ENCODE measurements at regions not wholly inside any gene's neighbourhood (a gene's known extent, or its start where the extent isn't known, plus 50 kb on each side); places are given as distances from the start of the nearest gene placed in this dataset.

- no peaks in the 10 kb centered on the region for H3K27me3 ChIP-seq (ENCODE audit: control insufficient read depth, insufficient read depth, low read length)
- no peak for TF ChIP-seq CTCF (IDR thresholded peaks at IDR 0.05; ENCODE audit: insufficient read depth, low read depth, low read length)
- no peaks in the 10 kb centered on the region for H3K36me3 ChIP-seq (ENCODE audit: control insufficient read depth, insufficient read depth, low read length)
- CTCF ChIA-PET: interaction anchor here (0.9 kb wide), 1 partner anchor 168 kb away, joined by 3 read pairs; no protein-coding TSS in a partner anchor
- DNase-seq (ENCODE audit: low read depth): no peak
- no peak overlapping the region for H3K4me3 ChIP-seq (ENCODE audit: low read depth, low read length)
- POLR2A ChIA-PET: no interaction called here
Measured at GRCh38 chr6:11320914-11321597, 88.6 kb upstream of the NEDD9 start.

- no peak for TF ChIP-seq CTCF (IDR thresholded peaks at IDR 0.05; ENCODE audit: insufficient read depth, low read depth, low read length)
- no peaks in the 10 kb centered on the region for H3K36me3 ChIP-seq (ENCODE audit: control insufficient read depth, insufficient read depth, low read length)
- DNase-seq (ENCODE audit: low read depth): no peak
- CTCF ChIA-PET: interaction anchor here (1.1 kb wide), 1 partner anchor 176 kb away, joined by 3 read pairs; no protein-coding TSS in a partner anchor
- H3K4me3 ChIP-seq (ENCODE audit: low read depth, low read length): no peak overlapping the region
- POLR2A ChIA-PET: interaction anchor here (0.6 kb wide), 1 partner anchor 92 kb away, joined by 6 read pairs; no protein-coding TSS in a partner anchor
- H3K27me3 ChIP-seq (ENCODE audit: control insufficient read depth, insufficient read depth, low read length): no peaks in the 10 kb centered on the region
Measured at GRCh38 chr6:11318835-11319813, 86.7 kb upstream of the NEDD9 start.

- no peak overlapping the region for H3K4me3 ChIP-seq (ENCODE audit: low read depth, low read length)
- H3K27me3 ChIP-seq (ENCODE audit: control insufficient read depth, insufficient read depth, low read length): no peaks in the 10 kb centered on the region
- no peak for TF ChIP-seq CTCF (IDR thresholded peaks at IDR 0.05; ENCODE audit: insufficient read depth, low read depth, low read length)
- H3K36me3 ChIP-seq (ENCODE audit: control insufficient read depth, insufficient read depth, low read length): no peaks in the 10 kb centered on the region
- POLR2A ChIA-PET: interaction anchor here (0.6 kb wide), 1 partner anchor 91 kb away, joined by 6 read pairs; no protein-coding TSS in a partner anchor
- CTCF ChIA-PET: no interaction called here
- DNase-seq (ENCODE audit: low read depth): peak; percentile 98
Measured at GRCh38 chr6:11317885-11318771, 85.7 kb upstream of the NEDD9 start.

GRCh38 chr6:11315743-11316437, 83.4 kb upstream of the NEDD9 start:
- H3K4me3 ChIP-seq (ENCODE audit: low read depth, low read length): no peak overlapping the region
- no peaks in the 10 kb centered on the region for H3K36me3 ChIP-seq (ENCODE audit: control insufficient read depth, insufficient read depth, low read length)
- peak; percentile 96 for DNase-seq (ENCODE audit: low read depth)
- ChIA-PET POLR2A (no interaction called here), CTCF (interaction anchor here (1.3 to 1.4 kb wide), 2 partner anchors 172 to 181 kb away, joined by 4 to 6 read pairs; no protein-coding TSS in a partner anchor)
- no peak for TF ChIP-seq CTCF (IDR thresholded peaks at IDR 0.05; ENCODE audit: insufficient read depth, low read depth, low read length)
- no peaks in the 10 kb centered on the region for H3K27me3 ChIP-seq (ENCODE audit: control insufficient read depth, insufficient read depth, low read length)
